Glutamatergic neuron (in vitro differentiated cells): ENCODE measurements at regions not wholly inside any gene's neighbourhood (a gene's known extent, or its start where the extent isn't known, plus 50 kb on each side); places are given as distances from the start of the nearest gene placed in this dataset.

ENCODE experiments used
- DNase-seq: peaks from one replicate; pipeline ENCODE4 v3.0.0; 2022
- H3K27ac Mint-ChIP-seq: one replicate; pipeline ENCODE4 v1.8.0; 2020; ENCODE audit warnings: mild to moderate bottlenecking, mixed read lengths, inconsistent platforms; ENCODE audit not compliant: unreplicated experiment
- H3K27me3 Mint-ChIP-seq: one replicate; pipeline ENCODE4 v1.8.0; 2020; ENCODE audit warnings: mild to moderate bottlenecking, moderate library complexity, mixed read lengths, inconsistent platforms; ENCODE audit not compliant: unreplicated experiment
- H3K36me3 Mint-ChIP-seq: one replicate; pipeline ENCODE4 v1.8.0; 2020; ENCODE audit warnings: mild to moderate bottlenecking, mixed read lengths, inconsistent platforms; ENCODE audit not compliant: unreplicated experiment
- H3K4me1 Mint-ChIP-seq: one replicate; pipeline ENCODE4 v1.8.0; 2020; ENCODE audit warnings: mild to moderate bottlenecking, low read depth, mixed read lengths, inconsistent platforms; ENCODE audit not compliant: unreplicated experiment
- H3K4me3 Mint-ChIP-seq: one replicate; pipeline ENCODE4 v1.8.0; 2020; ENCODE audit warnings: mild to moderate bottlenecking, mixed read lengths, inconsistent platforms; ENCODE audit not compliant: unreplicated experiment
- H3K9me3 Mint-ChIP-seq: one replicate; pipeline ENCODE4 v1.8.0; 2020; ENCODE audit warnings: mild to moderate bottlenecking, moderate library complexity, mixed read lengths, inconsistent platforms; ENCODE audit not compliant: unreplicated experiment
- CTCF ChIP-seq: fragments of 200-600 bp; sonication (generic); IDR thresholded peaks from one replicate; pipeline ENCODE4 v1.5.0; 2021; ENCODE audit not compliant: partially characterized antibody, unreplicated experiment

GRCh38 chr13:74047931-74048600 is 86.1 kb downstream of the KLF12 start:
- Mint-ChIP-seq H3K9me3 (no peaks in the 10 kb centered on the region), H3K27me3 (peaks cover 2% of the 10 kb centered on the region), H3K27ac (peak overlapping the region; percentile 14), H3K4me1 (peaks cover 20% of the 10 kb centered on the region), H3K36me3 (no peaks in the 10 kb centered on the region), H3K4me3 (no peak overlapping the region)
- no peak for DNase-seq
- no peak for TF ChIP-seq CTCF

DNA sequence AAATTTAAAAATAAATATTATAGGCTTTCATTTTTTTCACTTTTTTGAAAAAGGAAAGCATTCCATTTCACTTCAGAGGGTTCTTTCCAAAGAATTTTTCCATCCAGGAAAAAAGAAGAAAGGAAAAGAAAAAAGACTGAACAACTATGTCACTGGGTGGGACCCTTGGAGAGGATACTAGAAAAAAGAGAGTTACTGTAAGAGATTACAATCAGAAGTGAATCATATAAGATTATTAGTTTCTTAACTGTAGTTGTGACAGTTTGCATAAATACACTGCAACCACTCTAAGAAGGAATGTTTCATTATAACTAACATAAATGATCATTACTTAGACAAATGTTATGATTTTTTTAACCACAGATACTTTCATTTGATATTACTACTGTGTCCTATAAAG is 87.8 kb downstream of the KLF12 start:
- H3K9me3 Mint-ChIP-seq = no peaks in the 10 kb centered on the region
- no peaks in the 10 kb centered on the region for H3K27me3 Mint-ChIP-seq
- H3K36me3 Mint-ChIP-seq = no peaks in the 10 kb centered on the region
- H3K4me1 Mint-ChIP-seq = peaks cover 25% of the 10 kb centered on the region
- H3K27ac Mint-ChIP-seq = no peak overlapping the region
- DNase-seq = no peak
- H3K4me3 Mint-ChIP-seq = no peak overlapping the region
- TF ChIP-seq CTCF = no peak

DNA sequence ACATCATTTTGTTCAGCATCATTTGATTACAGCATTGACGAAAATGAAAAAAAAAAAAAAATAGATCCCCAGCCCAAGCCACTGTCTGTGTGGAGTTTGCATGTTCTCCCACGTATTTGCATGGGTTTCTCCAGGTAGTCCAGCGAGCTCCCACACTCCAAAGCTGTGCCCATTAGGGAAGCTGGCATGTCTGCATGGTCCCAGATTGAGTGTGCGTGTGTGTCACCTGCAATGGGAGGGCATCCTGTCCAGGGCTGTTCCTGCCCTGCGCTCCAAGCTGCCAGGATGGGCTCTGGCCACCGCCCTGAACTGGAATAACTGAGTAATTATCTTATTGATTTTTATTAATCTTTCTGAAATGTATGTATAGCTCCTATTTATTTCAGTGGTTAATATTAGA is 88.6 kb downstream of the KLF12 start:
- TF ChIP-seq CTCF = no peak
- Mint-ChIP-seq H3K4me3 (no peak overlapping the region), H3K4me1 (peaks cover 28% of the 10 kb centered on the region), H3K9me3 (no peaks in the 10 kb centered on the region), H3K27ac (no peak overlapping the region), H3K27me3 (no peaks in the 10 kb centered on the region), H3K36me3 (no peaks in the 10 kb centered on the region)
- DNase-seq = no peak

GRCh38 chr13:74043237-74043636 is 91.0 kb downstream of the KLF12 start:
- Mint-ChIP-seq H3K27ac (no peak overlapping the region), H3K27me3 (no peaks in the 10 kb centered on the region), H3K4me3 (no peak overlapping the region), H3K4me1 (peaks cover 22% of the 10 kb centered on the region), H3K36me3 (no peaks in the 10 kb centered on the region), H3K9me3 (no peaks in the 10 kb centered on the region)
- TF ChIP-seq CTCF = no peak
- DNase-seq = no peak

DNA sequence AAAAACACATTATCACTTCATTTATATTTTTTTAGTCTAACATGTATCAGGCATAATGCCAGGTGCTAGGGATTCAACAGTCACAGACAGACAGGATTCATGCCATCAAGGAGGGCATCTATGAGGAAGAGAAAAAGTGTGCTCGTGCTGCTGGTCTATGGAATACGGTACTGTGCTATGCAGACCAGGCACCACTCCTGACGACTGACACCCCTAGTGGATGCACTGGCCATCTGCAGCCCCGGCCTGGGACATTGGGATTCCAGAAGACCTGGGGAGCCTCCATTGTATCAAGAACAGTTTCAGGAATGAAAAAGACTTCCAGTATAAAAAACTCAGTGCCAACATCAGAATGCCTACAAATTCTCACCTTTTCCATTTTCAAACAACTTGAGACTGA is 94.0 kb downstream of the KLF12 start:
- peak; percentile 81 for DNase-seq
- H3K4me3 Mint-ChIP-seq = no peak overlapping the region
- H3K4me1 Mint-ChIP-seq = peaks cover 28% of the 10 kb centered on the region
- H3K27me3 Mint-ChIP-seq = no peaks in the 10 kb centered on the region
- peak; percentile 78 for TF ChIP-seq CTCF
- H3K36me3 Mint-ChIP-seq = no peaks in the 10 kb centered on the region
- no peak overlapping the region for H3K27ac Mint-ChIP-seq
- no peaks in the 10 kb centered on the region for H3K9me3 Mint-ChIP-seq
